Choroid plexus epithelial cell (primary cell): ENCODE measurements at regions not wholly inside any gene's neighbourhood (a gene's known extent, or its start where the extent isn't known, plus 50 kb on each side); places are given as distances from the start of the nearest gene placed in this dataset.

Source experiments
- DNase-seq: peaks from one replicate; pipeline ENCODE4 v3.0.0-alpha.2; 2010; ENCODE audit warnings: low read depth
- H3K4me3 ChIP-seq: 2 replicates; pipeline ENCODE4 v1.5.1; 2011; ENCODE audit warnings: low read depth, mild to moderate bottlenecking, control low read depth, low read length, moderate library complexity
- CTCF ChIP-seq: conservative IDR thresholded peaks from 2 replicates; pipeline ENCODE4 v1.5.1; 2011; ENCODE audit warnings: low read depth, mild to moderate bottlenecking, control low read depth, inconsistent platforms, low read length, moderate library complexity

- peak; percentile 50 for DNase-seq
- H3K4me3 ChIP-seq = no peak overlapping the region
- TF ChIP-seq CTCF = no peak
Measured at GRCh38 chr2:13193075-13193474, 476.3 kb downstream of the TRIB2 start.

- peak; percentile 64 for DNase-seq
- peak; percentile 56 for TF ChIP-seq CTCF
- H3K4me3 ChIP-seq = no peak overlapping the region
Measured at GRCh38 chr2:13193900-13194299, 477.2 kb downstream of the TRIB2 start.

GRCh38 chr2:13195270-13195669 lies 478.5 kb downstream of the TRIB2 start:
- H3K4me3 ChIP-seq = no peak overlapping the region
- DNase-seq = no peak
- TF ChIP-seq CTCF = no peak

GRCh38 chr2:13197248-13197647 lies 480.5 kb downstream of the TRIB2 start:
- no peak overlapping the region for H3K4me3 ChIP-seq
- TF ChIP-seq CTCF = no peak
- DNase-seq = no peak

- peak; percentile 8 for DNase-seq
- no peak overlapping the region for H3K4me3 ChIP-seq
- TF ChIP-seq CTCF = peak; percentile 48
Measured at GRCh38 chr2:13201924-13202323, 485.2 kb downstream of the TRIB2 start.

GRCh38 chr2:13212115-13212514 lies 495.4 kb downstream of the TRIB2 start:
- no peak for DNase-seq
- H3K4me3 ChIP-seq = no peak overlapping the region
- TF ChIP-seq CTCF = no peak

- no peak for DNase-seq
- H3K4me3 ChIP-seq = no peak overlapping the region
- TF ChIP-seq CTCF = no peak
Measured at GRCh38 chr2:13218205-13218604, 501.5 kb downstream of the TRIB2 start.
